A673 (cell line): ENCODE measurements at regions not wholly inside any gene's neighbourhood (a gene's known extent, or its start where the extent isn't known, plus 50 kb on each side); places are given as distances from the start of the nearest gene placed in this dataset.
"Not testable (repeated sequence)": the region's sequence is repeated elsewhere in the genome, so short reads cannot be mapped to it uniquely, and the experiment has no call there.

ENCODE experiments used
- BruUV-seq: library from RNA; stranded (reverse); fragments of 400-500 nt; replicated peaks from 2 replicates; lab custom pipeline; 2021; lab: Mats Ljungman, UMichigan
- CTCF ChIA-PET: fragments of 300-600 bp; sonication (Branson Sonifier 250); formaldehyde crosslinking; loops from one replicate; lab custom pipeline; 2022; ENCODE audit warnings: antibody characterized with exemption; lab: Charles Lee
- POLR2A ChIA-PET: fragments of 300-600 bp; sonication (Branson Sonifier 250); formaldehyde crosslinking; loops from one replicate; lab custom pipeline; 2022; ENCODE audit warnings: antibody characterized with exemption; ENCODE audit not compliant: low non-redundant PET; lab: Charles Lee
- DNase-seq: peaks from one replicate; pipeline ENCODE4 v3.0.0-alpha.2; 2015; ENCODE audit warnings: low spot score
- H3K27ac ChIP-seq: fragments of 200-600 bp; sonication (generic); 2 replicates; pipeline ENCODE4 v1.5.1; 2016; ENCODE audit warnings: mixed run types, low read depth, mild to moderate bottlenecking, mixed read lengths, antibody characterized with exemption, low read length; ENCODE audit not compliant: poor library complexity, severe bottlenecking
- H3K27me3 ChIP-seq: fragments of 200-600 bp; sonication (generic); replicated peaks from 2 replicates; pipeline ENCODE4 v1.6.1; 2017; ENCODE audit warnings: mixed run types, low read depth, mild to moderate bottlenecking, mixed read lengths, antibody characterized with exemption, low read length; ENCODE audit not compliant: insufficient read depth, poor library complexity
- H3K36me3 ChIP-seq: fragments of 200-600 bp; sonication (generic); 2 replicates; pipeline ENCODE4 v1.6.1; 2016; ENCODE audit warnings: mixed run types, mild to moderate bottlenecking, mixed read lengths, antibody characterized with exemption, low read length; ENCODE audit not compliant: insufficient read depth, poor library complexity, severe bottlenecking
- H3K4me1 ChIP-seq: fragments of 200-600 bp; sonication (generic); 2 replicates; pipeline ENCODE4 v1.6.1; 2017; ENCODE audit warnings: mixed run types, mild to moderate bottlenecking, mixed read lengths, antibody characterized with exemption, low read length; ENCODE audit not compliant: insufficient read depth, poor library complexity, severe bottlenecking
- H3K4me3 ChIP-seq: fragments of 200-600 bp; sonication (generic); 2 replicates; pipeline ENCODE4 v1.5.1; 2016; ENCODE audit warnings: low read depth, mixed run types, mild to moderate bottlenecking, mixed read lengths, low read length; ENCODE audit not compliant: poor library complexity, severe bottlenecking
- H3K9me3 ChIP-seq: fragments of 200-600 bp; sonication (generic); 2 replicates; pipeline ENCODE4 v1.6.1; 2016; ENCODE audit warnings: mixed run types, low read depth, mild to moderate bottlenecking, mixed read lengths, antibody characterized with exemption, low read length; ENCODE audit not compliant: poor library complexity, severe bottlenecking
- CTCF ChIP-seq: fragments of 300-800, 200-600 bp; sonication (generic); conservative IDR thresholded peaks from 2 replicates; pipeline ENCODE4 v1.5.1; 2017; ENCODE audit warnings: low read depth, mild to moderate bottlenecking, antibody characterized with exemption, low read length, moderate library complexity, mixed read lengths
- EZH2 ChIP-seq: fragments of 200-600 bp; sonication (generic); IDR thresholded peaks from 2 replicates; pipeline ENCODE4 v1.6.1; 2017; ENCODE audit warnings: borderline replicate concordance, low read depth, mild to moderate bottlenecking, mixed read lengths, antibody characterized with exemption, low read length; ENCODE audit not compliant: poor library complexity, severe bottlenecking
- intact Hi-C: fragments of 100-400 bp; cut with micrococcal nuclease; formaldehyde crosslinking; loops from one replicate; pipeline ENCODE4 v1.10.0; 2022; ENCODE audit not compliant: unreplicated experiment

DNA sequence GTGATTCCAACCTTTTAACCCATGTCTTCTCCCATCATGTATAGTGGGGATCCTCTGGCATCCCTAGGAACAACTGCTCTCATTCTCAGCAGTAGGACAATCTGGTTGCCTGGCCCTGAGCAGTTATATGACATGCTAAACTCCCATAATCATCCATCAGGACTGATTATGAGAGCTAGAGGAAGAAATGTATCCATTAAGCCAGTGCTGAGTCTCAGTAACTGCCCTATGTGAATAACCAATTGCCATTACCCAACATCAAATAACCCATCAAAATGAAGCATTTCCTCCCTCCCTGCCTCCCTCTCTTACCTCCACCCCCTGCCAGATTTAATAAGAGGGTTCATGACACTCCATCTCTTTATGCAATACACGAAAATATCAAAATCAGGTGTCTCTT, 277.6 kb downstream of the NXPE2 start:
- H3K4me1 ChIP-seq: no peaks in the 10 kb centered on the region
- H3K4me3 ChIP-seq: no peak overlapping the region
- H3K27ac ChIP-seq: no peak overlapping the region
- no peaks in the 10 kb centered on the region for H3K9me3 ChIP-seq
- TF ChIP-seq EZH2 (no peak), CTCF (no peak)
- no TSS peak for BruUV-seq
- DNase-seq: no peak
- H3K36me3 ChIP-seq: no peaks in the 10 kb centered on the region
- ChIA-PET POLR2A (no interaction called here), CTCF (interaction anchor here (1.0 kb wide), 1 partner anchor 182 kb away, joined by 3 read pairs; no protein-coding TSS in a partner anchor)
- intact Hi-C loops: no loop called here
- H3K27me3 ChIP-seq: no peaks in the 10 kb centered on the region

- no peaks in the 10 kb centered on the region for H3K36me3 ChIP-seq
- no peak for TF ChIP-seq EZH2
- no peak for TF ChIP-seq CTCF
- no TSS peak for BruUV-seq
- ChIA-PET POLR2A (no interaction called here), CTCF (interaction anchor here (1.0 kb wide), 1 partner anchor 182 kb away, joined by 3 read pairs; no protein-coding TSS in a partner anchor)
- intact Hi-C loops: no loop called here
- H3K9me3 ChIP-seq: no peaks in the 10 kb centered on the region
- H3K4me3 ChIP-seq: no peak overlapping the region
- DNase-seq: no peak
- no peaks in the 10 kb centered on the region for H3K27me3 ChIP-seq
- no peak overlapping the region for H3K27ac ChIP-seq
- H3K4me1 ChIP-seq: no peaks in the 10 kb centered on the region
These were observed 278.2 kb downstream of the NXPE2 start for GRCh38 chr11:114956566-114956965.

GRCh38 chr11:114959953-114960505, 281.7 kb downstream of the NXPE2 start:
- TF ChIP-seq CTCF (no peak), EZH2 (no peak)
- CTCF ChIA-PET: no interaction called here
- POLR2A ChIA-PET: no interaction called here
- Histone ChIP-seq H3K36me3 (no peaks in the 10 kb centered on the region), H3K27me3 (no peaks in the 10 kb centered on the region), H3K4me3 (no peak overlapping the region), H3K4me1 (no peaks in the 10 kb centered on the region), H3K9me3 (no peaks in the 10 kb centered on the region), H3K27ac (no peak overlapping the region)
- intact Hi-C loops: no loop called here
- DNase-seq: no peak
- no TSS peak for BruUV-seq

DNA sequence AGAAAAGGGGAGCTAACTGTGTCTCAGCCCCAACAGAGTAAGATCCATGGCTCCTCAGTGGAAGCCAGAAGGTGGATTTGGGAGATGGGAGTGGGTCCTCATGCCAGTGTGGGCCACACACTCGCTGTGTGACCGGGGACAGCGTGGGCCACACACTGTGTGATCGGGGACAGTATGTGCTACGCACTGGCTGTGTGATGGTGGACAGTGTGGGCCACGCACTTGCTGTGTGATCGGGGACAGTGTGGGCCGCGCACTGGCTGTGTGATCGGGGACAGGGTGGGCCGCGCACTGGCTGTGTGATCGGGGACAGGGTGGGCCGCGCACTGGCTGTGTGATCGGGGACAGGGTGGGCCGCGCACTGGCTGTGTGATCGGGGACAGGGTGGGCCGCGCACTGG, 282.5 kb downstream of the NXPE2 start:
- BruUV-seq, H3K9me3 ChIP-seq, H3K4me3 ChIP-seq, CTCF ChIA-PET, H3K36me3 ChIP-seq, POLR2A ChIA-PET, H3K4me1 ChIP-seq, DNase-seq, H3K27ac ChIP-seq, H3K27me3 ChIP-seq, intact Hi-C loops: not testable (repeated sequence)
